HG02763 (cell line): ENCODE measurements at regions not wholly inside any gene's neighbourhood (a gene's known extent, or its start where the extent isn't known, plus 50 kb on each side); places are given as distances from the start of the nearest gene placed in this dataset.

Source experiments
- ATAC-seq: cut with Tn5 transposase; IDR thresholded peaks from one replicate; pipeline ENCODE4 v1.9.1; 2021; ENCODE audit warnings: mild to moderate bottlenecking, moderate library complexity; ENCODE audit not compliant: unreplicated experiment

DNA sequence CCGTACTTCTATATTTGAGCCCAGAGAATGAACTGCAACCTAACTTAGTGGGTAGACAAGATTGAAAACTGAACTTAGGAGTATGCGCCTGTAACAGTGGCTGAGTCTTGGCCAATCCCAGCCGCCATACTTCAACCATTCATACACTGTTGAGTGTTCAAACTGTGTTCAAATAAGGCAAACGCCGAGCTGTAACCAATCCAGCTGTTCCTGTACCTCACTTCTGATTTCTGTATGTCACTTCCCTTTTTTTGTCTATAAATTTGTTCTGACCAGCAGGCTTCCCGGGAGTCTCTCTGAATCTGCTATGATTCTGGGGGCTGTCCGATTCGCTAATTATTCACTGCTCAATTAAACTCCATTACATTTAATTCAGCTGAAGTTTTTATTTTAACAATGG lies 58.6 kb upstream of the TPM1 start:
- no peak for ATAC-seq

DNA sequence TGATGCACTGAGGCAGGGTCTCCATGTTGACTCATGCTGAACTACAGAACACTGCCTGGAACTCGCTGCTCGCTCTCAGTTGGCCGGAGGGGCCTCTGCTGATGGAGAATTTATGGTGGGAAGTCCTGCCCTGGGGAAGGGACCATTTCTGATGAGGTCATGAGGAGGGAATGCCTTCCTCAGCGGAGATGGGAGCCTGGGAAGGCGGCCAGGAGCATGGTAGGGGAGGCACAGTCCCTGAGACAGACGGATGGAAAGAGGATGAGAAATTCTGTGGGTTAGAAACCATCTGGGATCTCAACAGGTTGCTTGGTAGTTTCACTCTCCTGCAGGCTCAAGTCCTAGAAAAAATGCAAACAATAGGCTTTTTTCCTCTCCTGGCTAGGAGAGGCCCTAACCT lies 56.8 kb upstream of the TPM1 start:
- ATAC-seq, result no peak

DNA sequence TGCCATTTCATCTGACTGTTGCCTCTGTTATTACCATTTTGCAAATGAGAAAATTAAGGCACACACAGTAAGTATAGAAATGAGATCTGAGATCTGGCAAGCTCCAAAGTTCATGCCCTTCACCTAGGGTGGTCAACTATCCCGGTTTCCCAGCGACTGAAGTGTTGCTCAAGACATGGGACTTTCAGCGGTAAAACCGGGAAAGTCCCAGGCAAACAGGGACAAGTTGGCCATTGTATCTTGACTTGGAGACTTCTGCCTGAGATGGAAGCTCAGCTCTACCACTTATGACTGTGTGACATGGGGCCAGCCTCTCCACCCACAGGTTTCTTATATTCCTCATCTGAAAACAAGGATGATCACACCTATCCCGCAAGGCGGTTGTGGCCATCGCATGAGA lies 55.6 kb upstream of the TPM1 start:
- ATAC-seq, result no peak

DNA sequence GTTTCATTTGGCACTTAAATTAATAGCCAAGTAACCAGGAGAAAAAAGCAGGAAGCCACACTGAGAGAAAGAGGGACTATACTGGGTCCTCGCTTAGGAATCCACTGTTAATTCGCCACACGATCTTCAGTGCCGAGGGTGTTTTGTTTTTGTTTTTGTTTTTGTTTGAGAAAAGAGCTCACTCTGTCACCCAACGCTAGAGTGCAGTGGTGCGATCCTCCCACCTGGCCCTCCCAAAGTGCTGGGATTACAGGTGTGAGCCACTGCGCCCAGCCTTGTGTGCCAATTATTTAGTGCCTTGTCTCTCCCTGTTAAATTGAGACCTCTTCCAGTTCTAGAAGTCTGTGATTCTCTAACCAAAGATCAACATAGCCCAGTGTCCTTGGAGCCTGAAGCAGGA lies 53.8 kb upstream of the TPM1 start:
- ATAC-seq, result no peak

DNA sequence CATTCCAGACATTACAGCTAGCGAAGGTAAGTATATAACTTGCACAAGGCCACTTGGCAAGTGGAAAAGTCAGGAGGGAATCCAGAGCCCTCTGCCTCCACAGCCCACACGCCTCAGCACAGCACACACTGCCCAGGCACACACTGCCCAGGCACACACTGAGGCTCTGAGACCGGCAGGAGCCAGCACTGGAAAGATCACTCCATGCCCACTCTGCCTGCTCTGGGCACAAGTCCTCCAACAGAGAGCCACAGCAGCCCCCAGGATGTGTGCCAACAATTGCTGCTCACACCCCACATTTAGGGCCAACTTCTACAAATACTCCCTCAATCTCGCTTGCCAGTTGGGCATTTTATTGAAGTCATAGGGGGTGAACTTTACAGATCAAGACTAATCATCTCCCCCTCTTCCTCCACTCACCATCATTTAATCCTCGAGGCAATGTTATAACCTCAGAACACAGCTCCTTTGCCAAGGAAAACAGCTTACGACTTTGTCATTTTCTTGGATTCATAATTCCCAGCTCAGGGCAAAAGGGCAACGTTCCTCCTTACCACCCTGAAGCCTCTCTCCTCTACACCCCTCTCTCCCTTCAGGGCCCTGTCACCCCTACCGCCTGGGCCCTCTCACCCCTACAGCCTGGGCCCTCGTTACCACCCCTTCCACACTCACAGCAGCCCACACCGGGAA lies 53.0 kb upstream of the TPM1 start:
- ATAC-seq, result no peak

DNA sequence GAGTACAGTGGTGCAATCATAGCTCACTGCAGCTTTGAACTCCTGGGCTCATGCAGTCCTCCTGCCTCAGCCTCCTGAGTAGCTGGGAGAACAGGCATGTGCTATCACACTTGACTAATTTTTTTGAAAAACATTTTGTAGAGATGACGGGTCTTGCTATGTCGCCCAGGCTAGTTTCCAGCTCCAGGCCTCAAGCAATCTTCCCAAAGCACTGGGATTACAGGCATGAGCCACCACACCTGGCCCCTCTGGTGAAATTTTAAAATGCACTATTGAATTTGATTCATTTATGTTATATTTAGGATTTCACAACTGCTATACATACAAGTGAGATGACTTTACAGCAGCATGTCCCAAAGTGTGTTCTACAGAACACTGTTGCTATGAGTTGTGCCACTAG lies 50.8 kb upstream of the TPM1 start:
- no peak for ATAC-seq

DNA sequence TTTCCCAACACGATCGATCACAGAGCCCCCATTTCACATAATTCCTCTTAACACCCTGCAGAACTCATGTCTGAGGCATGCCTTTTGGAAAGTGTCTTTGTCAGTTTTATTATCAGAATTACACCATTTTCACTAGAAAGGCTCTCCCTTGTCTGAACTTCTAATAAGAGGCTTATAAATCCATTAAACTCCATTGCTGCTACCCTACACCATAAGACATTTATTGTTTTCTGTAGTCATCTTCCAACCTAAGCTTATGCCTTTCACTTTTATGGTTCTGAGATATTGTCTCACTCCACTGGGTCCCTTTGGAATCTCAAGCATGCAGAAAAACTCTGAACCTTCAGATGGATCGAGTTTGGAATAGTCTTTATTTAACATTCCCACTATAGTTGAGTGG lies 50.2 kb upstream of the TPM1 start:
- no peak for ATAC-seq
